ENCODE measurements at regions not wholly inside any gene's neighbourhood (a gene's known extent, or its start where the extent isn't known, plus 50 kb on each side); places are given as distances from the start of the nearest gene placed in this dataset.

DNA sequence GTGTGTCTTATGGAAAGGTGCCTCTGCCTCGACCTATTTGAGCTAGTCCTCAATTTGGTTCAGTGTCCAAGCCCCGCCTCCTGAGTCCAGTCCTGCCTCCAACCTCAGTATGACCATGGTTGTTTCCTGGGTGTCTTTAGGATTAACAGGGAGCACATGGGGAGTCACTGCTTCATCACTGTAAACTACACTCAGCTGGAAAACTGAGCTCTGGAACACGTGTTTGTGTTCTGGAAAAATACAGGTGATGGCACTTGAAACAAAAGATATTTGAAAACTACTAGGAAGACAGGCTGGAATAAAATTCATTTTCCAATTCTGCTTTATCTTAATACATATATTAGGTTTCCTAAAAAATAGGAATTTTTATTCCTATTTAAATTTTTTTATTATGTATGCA lies 1187.3 kb upstream of the TMEM132C start:
- Histone ChIP-seq H3K27ac (ENCODE audit: low read depth) (no peak overlapping the region), H3K4me2 (no peak overlapping the region), H2AFZ (no peak overlapping the region), H3K4me3 (no peak overlapping the region), H3K9me2 (ENCODE audit: insufficient read depth) (no peaks in the 10 kb centered on the region), H3K4me1 (ENCODE audit: insufficient read depth) (no peaks in the 10 kb centered on the region), H3F3A (replicated peaks; ENCODE audit: low read depth) (no peaks in the 10 kb centered on the region), H3K27me3 (ENCODE audit: insufficient read depth) (no peaks in the 10 kb centered on the region), H3K36me3 (ENCODE audit: insufficient read depth) (no peaks in the 10 kb centered on the region), H4K20me1 (replicated peaks; ENCODE audit: insufficient read depth) (no peaks in the 10 kb centered on the region), H3K79me2 (replicated peaks; ENCODE audit: insufficient read depth) (no peaks in the 10 kb centered on the region)
- no peak overlapping the region for H3K4me3 Mint-ChIP-seq
- H3K27ac Mint-ChIP-seq = no peak overlapping the region
- H3K9me3 Mint-ChIP-seq = peaks cover 95% of the 10 kb centered on the region
- no peak for ATAC-seq
- no peak for TF ChIP-seq POLR2AphosphoS5 (IDR thresholded peaks at IDR 0.05; ENCODE audit: low read depth)
- TF ChIP-seq, protein P1, sequence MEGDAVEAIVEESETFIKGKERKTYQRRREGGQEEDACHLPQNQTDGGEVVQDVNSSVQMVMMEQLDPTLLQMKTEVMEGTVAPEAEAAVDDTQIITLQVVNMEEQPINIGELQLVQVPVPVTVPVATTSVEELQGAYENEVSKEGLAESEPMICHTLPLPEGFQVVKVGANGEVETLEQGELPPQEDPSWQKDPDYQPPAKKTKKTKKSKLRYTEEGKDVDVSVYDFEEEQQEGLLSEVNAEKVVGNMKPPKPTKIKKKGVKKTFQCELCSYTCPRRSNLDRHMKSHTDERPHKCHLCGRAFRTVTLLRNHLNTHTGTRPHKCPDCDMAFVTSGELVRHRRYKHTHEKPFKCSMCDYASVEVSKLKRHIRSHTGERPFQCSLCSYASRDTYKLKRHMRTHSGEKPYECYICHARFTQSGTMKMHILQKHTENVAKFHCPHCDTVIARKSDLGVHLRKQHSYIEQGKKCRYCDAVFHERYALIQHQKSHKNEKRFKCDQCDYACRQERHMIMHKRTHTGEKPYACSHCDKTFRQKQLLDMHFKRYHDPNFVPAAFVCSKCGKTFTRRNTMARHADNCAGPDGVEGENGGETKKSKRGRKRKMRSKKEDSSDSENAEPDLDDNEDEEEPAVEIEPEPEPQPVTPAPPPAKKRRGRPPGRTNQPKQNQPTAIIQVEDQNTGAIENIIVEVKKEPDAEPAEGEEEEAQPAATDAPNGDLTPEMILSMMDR (conservative IDR thresholded peaks at IDR 0.05; ENCODE audit: low read depth in 2 of 2) = no peak
- TF ChIP-seq STAT1 (IDR thresholded peaks at IDR 0.05; ENCODE audit: unreplicated experiment) = no peak
- TF ChIP-seq ZNF114 (CRISPR knock-in tag; IDR thresholded peaks at IDR 0.05) = no peak
- TF ChIP-seq EZH2phosphoT487 (IDR thresholded peaks at IDR 0.05; ENCODE audit: unreplicated experiment) = no peak
- TF ChIP-seq JUNB (IDR thresholded peaks at IDR 0.05; ENCODE audit: unreplicated experiment) = no peak
- no peak for TF ChIP-seq ZNF331 (CRISPR knock-in tag; IDR thresholded peaks at IDR 0.05; ENCODE audit: low read depth)
- no peak for TF ChIP-seq CREB1 (CRISPR knock-in tag; IDR thresholded peaks at IDR 0.05; ENCODE audit: low read depth)
- no peak for TF ChIP-seq NANOG (IDR thresholded peaks at IDR 0.05; ENCODE audit: borderline replicate concordance)
- TF ChIP-seq, protein P2, sequence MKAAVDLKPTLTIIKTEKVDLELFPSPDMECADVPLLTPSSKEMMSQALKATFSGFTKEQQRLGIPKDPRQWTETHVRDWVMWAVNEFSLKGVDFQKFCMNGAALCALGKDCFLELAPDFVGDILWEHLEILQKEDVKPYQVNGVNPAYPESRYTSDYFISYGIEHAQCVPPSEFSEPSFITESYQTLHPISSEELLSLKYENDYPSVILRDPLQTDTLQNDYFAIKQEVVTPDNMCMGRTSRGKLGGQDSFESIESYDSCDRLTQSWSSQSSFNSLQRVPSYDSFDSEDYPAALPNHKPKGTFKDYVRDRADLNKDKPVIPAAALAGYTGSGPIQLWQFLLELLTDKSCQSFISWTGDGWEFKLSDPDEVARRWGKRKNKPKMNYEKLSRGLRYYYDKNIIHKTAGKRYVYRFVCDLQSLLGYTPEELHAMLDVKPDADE (IDR thresholded peaks at IDR 0.05) = no peak
- TF ChIP-seq EZH2 (IDR thresholded peaks at IDR 0.05; ENCODE audit: low read depth, unreplicated experiment) = no peak
- TF ChIP-seq, protein P3, sequence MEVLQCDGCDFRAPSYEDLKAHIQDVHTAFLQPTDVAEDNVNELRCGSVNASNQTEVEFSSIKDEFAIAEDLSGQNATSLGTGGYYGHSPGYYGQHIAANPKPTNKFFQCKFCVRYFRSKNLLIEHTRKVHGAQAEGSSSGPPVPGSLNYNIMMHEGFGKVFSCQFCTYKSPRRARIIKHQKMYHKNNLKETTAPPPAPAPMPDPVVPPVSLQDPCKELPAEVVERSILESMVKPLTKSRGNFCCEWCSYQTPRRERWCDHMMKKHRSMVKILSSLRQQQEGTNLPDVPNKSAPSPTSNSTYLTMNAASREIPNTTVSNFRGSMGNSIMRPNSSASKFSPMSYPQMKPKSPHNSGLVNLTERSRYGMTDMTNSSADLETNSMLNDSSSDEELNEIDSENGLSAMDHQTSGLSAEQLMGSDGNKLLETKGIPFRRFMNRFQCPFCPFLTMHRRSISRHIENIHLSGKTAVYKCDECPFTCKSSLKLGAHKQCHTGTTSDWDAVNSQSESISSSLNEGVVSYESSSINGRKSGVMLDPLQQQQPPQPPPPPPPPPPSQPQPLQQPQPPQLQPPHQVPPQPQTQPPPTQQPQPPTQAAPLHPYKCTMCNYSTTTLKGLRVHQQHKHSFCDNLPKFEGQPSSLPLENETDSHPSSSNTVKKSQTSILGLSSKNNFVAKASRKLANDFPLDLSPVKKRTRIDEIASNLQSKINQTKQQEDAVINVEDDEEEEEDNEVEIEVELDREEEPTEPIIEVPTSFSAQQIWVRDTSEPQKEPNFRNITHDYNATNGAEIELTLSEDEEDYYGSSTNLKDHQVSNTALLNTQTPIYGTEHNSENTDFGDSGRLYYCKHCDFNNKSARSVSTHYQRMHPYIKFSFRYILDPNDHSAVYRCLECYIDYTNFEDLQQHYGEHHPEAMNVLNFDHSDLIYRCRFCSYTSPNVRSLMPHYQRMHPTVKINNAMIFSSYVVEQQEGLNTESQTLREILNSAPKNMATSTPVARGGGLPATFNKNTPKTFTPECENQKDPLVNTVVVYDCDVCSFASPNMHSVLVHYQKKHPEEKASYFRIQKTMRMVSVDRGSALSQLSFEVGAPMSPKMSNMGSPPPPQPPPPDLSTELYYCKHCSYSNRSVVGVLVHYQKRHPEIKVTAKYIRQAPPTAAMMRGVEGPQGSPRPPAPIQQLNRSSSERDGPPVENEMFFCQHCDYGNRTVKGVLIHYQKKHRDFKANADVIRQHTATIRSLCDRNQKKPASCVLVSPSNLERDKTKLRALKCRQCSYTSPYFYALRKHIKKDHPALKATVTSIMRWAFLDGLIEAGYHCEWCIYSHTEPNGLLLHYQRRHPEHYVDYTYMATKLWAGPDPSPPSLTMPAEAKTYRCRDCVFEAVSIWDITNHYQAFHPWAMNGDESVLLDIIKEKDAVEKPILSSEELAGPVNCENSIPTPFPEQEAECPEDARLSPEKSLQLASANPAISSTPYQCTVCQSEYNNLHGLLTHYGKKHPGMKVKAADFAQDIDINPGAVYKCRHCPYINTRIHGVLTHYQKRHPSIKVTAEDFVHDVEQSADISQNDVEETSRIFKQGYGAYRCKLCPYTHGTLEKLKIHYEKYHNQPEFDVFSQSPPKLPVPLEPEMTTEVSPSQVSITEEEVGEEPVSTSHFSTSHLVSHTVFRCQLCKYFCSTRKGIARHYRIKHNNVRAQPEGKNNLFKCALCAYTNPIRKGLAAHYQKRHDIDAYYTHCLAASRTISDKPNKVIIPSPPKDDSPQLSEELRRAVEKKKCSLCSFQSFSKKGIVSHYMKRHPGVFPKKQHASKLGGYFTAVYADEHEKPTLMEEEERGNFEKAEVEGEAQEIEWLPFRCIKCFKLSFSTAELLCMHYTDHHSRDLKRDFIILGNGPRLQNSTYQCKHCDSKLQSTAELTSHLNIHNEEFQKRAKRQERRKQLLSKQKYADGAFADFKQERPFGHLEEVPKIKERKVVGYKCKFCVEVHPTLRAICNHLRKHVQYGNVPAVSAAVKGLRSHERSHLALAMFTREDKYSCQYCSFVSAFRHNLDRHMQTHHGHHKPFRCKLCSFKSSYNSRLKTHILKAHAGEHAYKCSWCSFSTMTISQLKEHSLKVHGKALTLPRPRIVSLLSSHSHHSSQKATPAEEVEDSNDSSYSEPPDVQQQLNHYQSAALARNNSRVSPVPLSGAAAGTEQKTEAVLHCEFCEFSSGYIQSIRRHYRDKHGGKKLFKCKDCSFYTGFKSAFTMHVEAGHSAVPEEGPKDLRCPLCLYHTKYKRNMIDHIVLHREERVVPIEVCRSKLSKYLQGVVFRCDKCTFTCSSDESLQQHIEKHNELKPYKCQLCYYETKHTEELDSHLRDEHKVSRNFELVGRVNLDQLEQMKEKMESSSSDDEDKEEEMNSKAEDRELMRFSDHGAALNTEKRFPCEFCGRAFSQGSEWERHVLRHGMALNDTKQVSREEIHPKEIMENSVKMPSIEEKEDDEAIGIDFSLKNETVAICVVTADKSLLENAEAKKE (CRISPR knock-in tag; IDR thresholded peaks at IDR 0.05) = no peak
- H3K36me3 Mint-ChIP-seq (ENCODE audit: low read depth) = peaks cover 19% of the 10 kb centered on the region
- DNase-seq (ENCODE audit: low spot score) = no peak
- no peaks in the 10 kb centered on the region for H3K4me1 Mint-ChIP-seq
- H3K27me3 Mint-ChIP-seq (ENCODE audit: insufficient read depth, low read depth, poor library complexity) = no peaks in the 10 kb centered on the region
